ENCODE measurements at regions not wholly inside any gene's neighbourhood (a gene's known extent, or its start where the extent isn't known, plus 50 kb on each side); places are given as distances from the start of the nearest gene placed in this dataset.
A peak's percentile ranks its signal among the peaks of the same experiment; 100 is the strongest.
"Not testable (repeated sequence)": the region's sequence is repeated elsewhere in the genome, so short reads cannot be mapped to it uniquely, and the experiment has no call there.

DNA sequence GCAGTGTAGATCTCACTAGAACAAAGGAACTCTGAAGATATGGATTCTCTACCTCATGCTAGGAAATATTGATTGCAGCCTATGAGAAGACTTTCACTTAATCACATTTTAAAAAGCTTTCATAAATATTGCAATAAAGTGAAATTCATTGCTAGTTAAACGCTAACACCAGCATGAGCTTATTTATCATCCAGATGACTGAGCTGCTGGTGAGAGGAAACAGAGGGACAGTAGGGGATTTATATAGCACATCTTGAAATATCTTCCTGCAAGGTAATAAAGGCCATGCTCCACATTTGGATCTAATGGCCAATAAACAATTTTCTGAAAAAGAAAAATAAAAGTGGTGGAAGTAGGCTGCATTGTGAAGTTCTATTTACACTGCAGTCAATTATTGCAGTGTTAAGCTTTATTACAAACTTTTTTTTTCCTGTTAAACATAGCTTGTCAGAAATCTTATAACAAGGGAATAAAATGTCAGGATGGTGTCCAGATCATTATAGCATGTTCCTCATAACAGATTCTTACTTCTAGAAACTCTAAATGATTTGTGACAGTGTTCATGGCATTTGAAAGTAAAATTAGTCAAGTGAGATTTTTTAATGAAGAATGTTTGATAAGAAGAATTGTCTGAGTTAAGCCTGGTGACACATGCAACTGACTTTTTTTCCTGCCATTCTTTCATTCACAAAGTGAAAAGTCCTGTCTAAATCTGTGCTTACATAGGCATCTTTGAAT is 342.6 kb downstream of the DMAC1 start:
- no peak for DNase-seq

DNA sequence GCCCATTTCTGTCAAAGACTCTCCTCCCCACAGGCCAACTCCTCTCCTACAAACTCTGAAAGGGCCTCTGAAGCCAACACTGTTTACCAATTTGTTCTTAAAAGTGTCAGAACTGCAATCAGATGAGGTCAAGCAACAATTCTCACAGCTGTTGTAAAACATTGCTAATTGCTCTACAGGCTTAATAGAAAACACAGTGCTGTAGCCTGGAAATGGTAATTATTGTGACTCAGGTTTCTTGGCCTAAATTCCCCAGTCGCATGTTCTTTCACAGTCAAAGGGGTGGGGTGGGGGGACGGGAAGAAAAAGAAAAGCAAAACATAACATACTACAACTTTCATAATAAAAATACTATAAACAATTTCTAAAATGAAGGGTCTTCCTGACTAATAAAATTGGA is 343.2 kb downstream of the DMAC1 start:
- peak; percentile 44 for DNase-seq

DNA sequence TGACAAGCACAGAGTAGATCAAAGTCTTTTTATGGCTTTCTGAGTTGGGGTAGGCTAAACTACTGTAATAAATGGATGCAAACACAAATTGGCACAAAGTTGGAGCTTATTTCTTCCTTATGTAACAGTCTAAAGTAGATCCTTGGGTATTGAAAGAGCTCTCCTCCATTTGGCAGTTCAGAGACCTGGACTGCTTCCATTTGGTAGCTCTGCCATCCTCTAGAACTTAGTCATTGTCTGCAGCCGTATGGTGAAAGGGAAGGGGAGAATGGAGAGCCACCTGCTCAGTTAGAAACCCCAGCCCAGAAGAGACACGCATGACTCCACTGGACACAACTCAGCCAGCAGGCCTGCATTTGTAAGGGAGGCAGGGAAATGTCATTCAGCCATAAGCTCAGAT is 345.0 kb downstream of the DMAC1 start:
- DNase-seq: peak; percentile 98

DNA sequence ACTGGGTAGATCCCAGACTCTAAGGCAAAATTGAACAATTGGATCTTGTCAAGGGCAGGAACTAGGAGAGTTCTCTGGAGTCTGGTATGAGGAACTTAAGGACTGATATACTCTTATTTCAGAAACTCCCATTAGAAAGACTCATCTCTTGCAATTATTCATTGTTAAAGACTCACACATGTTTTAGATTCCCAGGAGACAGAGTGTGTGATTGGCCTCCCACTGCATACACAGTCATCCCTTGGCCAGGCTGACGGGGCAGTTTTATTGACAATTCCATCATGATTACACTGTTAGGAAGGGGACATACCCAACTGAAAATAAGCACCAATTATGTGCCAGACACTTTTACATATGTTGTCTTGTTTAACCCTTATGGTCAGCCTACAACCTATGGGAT is 347.2 kb downstream of the DMAC1 start:
- DNase-seq: no peak

DNA sequence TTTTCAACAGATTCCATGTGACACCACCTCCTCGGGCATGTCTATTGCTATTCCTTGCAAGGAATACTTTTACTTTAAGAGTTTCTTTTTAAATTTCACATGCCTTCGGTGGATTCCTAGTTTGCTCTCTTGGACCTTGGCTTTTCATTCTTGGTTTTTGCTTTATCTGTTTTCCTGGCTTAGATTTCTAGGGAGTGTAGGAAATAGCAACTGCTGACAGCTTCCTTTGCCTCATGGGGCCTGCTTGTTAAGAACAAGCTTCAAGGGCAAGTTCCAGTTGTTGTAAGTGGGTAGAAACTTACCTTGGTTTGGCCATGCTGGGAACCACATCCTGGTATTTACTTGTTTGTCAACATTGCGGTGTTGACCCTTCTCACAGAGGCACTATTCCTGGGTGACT is 348.5 kb downstream of the DMAC1 start:
- no peak for DNase-seq

DNA sequence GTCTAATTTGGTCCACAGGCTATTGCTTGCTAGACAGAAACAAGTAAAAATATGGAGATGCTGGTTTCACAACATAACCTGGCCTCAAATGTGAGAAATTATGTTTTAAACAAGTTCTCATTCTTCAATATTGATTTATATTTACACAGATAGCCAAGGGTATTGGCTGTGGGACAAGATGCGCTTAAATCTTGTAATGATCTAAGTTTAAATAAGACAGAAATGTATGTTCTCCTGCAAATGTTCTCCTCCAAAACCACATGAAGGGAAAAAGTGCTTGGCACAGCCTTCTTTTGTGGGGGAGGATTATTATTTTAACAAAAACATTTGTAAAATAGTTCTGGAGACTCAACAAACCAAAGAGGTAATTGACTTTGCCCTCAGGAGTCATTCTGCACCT is 356.0 kb downstream of the DMAC1 start:
- no peak for DNase-seq

DNA sequence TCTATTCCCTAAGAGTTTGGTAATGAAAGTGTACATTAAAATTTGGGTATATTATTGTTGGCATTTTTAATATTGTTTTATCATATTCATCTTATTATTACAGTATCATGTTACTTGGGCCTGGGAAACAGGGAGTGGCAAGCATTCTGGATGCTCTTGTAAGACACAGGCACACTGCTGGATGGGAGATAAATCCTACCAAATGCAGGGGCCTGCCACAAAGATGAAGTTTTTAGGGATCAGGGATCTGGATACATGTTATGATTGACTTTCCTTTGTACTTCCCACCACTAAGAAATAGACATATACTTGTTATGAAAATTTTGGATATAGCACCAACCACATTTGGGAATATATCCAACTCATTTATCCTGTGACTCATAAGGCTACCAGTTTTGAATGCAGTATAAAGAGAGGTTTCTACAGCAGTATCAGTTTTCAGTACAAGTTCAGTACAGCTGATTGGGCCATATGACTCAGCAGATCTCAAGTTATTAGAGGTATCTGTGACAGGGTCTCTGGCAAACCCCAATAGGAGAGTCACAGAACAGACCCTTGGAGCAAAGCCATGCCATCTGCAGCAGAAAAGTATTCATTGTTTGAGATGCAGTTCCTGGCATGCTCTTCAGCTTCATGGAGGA is 360.1 kb downstream of the DMAC1 start:
- peak; percentile 91 for DNase-seq

DNA sequence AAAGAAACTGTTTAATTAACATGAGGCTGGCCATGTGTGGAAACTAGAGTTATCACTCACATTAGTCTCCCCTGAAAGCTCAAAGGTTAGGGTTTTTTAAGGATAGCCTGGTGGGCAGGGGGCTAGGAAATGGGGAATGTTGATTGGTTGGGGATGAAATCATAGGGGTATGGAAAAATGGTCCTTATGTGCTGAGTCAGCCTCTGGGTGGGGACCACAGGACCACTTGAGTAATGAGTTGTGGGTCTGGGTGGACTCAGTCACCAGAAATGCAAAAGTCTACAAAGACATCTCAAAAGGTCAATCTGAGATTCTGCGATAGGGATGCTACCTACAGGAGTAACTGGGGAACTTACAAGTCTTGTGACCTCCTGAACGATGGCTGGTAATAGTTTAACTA is 362.8 kb downstream of the DMAC1 start:
- DNase-seq: no peak

DNA sequence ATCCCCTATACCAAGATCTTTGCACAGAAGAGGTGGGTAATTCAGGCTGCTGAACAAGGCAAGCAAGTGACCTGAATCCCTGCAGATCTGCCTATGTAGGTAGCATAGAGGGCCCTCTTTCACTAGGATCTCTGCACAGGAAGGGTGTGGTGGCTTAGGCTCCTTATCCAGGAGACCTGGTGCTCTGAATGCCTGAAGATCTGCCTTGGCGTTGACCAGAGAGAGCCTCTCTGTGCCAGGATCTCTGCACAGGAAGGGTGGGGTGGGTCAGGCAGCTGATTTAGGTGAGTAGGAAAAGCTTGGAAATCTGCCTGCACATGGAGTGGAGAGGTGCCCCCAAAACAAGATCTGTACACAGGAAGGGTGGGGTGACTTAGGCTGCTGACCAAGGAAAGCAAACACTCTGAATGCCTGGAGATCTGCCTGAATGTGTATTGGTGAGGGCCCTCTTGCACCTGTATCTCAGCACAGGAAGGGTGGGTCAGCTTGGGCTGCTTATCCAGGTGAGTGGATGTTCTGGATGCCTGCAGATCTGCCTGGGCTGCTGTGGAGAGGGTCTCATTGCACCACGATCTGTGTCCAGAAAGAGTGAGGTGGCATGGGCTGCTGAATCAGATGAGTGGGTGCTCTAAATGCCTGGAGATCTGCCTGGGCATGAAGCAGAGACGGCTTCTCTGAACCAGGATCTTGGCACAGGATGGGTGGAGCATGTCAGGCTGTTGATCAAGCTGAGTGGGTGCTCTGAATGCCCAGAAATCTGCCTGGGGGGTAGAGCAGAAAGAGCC is 365.9 kb downstream of the DMAC1 start:
- no peak for DNase-seq

DNA sequence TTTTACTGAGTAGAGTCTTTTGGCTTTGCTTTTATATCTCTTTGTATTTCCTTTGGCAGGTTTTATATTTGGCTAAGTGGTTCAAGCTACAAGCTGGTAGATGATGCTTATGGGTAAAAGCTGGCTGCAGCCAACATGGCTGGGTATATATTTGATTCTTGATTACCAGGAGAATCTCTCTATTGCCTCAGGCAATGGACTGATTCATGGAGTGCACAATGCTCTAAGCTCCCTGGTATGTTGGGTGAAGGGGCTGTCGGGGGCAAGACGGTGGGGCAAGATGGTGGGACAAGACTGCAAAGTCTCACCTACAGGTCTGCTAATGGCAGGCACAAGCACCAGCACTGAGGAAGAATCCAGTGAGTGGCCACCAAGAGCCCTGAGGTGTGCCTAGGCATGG is 366.6 kb downstream of the DMAC1 start:
- DNase-seq: no peak

DNA sequence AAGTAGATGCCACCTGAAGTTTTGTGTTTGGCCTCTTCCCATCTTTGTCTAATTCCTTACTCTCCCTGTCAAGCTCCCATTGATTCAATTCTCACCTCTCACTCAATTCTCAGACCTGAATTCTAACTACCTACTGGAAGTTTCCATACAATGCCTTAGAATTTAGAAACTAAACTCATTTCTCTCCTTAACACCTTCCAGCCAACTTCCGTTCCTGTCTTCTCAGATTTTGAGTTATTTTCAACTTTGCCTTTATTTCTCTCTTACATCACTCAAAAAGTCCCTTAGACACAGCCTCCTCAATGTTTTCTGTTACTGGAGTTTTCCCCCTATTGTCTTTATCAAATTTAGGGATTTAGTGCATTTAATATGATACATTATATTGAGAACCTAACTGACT is 382.2 kb downstream of the DMAC1 start:
- DNase-seq: not testable (repeated sequence)

DNA sequence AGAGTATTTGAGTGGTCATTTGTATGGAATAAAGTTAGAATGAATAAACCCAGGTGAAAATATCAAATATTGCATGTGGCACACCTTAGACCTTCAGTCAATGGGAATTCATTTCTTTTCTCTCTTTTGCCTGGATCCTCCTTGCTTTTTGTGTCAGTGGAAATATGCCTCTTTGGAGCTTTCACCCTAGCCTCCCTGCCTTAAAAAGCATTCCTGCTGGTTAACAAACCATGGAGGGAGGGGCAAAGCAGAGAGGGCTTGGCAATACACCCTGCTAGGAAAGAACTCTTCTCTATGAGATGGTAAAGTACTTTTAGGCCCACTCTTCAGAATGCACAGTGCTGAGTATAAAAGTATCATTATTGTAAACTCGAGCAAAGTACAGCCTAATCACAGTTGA is 383.7 kb downstream of the DMAC1 start:
- no peak for DNase-seq

DNA sequence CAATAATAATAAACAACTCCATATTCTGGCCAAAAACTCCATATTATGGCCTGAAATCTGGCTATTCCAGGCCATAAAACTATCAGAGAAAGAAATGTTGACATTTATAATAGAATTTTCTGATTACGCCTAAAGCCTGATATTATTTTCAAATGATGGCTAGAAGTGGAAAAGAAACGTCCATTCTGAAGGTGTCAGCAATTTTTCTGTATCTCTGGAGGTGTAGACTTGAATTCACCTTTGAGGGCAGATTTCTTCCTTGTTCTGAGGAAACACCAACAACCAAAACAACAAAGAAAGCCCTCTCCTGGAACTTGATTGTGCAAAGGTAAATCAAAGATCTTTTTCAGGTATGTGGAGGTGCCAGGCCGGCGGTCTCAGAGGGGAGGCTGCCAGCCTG is 390.7 kb downstream of the DMAC1 start:
- no peak for DNase-seq

DNA sequence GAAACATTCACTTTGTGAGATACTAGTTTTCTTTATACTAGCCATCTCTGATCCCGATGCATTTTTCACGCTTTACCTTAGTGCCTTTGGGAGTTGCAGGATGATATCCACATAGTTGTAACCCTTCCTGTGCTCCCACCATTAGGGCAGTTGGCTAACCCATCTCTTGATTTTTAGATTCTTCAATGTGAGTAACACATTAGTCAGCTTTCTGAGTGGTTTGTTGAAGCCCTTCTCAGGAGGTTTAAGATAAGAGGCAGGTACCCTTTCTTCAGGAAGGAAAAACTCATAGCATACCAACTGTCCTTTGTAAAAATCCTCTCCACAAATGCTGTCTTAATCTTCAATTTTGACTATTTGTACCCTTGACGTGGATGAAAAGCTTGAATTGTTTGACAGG is 392.3 kb downstream of the DMAC1 start:
- no peak for DNase-seq

DNA sequence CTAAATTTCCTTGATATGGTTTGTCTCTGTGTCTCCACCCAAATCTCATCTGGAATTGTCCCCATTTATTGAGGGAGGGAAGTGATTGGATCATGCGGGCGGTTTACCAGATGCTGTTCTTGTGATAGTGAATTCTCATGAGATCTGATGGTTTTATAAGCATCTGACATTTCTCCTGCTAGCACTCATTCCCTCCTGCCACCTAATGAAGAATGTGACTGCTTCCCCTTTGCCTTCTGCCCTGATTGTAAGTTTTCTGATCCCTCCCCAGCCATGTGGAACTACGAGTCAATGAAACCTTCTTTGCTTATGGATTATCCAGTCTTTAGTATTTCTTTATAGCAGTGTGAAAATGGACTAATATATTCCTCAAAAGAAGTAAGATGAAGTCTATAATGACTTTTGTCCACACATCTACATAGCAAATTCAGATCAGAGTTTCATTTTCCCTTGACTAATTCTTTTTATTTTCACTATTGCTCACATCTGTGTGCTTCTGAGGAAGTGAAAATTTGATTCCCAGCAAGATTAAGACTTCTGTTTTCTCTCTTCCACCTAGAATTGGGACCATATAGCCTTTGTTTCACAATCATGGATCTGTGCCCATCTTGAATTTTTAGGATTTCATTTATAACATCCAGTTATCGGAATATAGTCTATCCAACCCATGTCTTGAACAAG is 393.5 kb downstream of the DMAC1 start:
- DNase-seq: no peak

DNA sequence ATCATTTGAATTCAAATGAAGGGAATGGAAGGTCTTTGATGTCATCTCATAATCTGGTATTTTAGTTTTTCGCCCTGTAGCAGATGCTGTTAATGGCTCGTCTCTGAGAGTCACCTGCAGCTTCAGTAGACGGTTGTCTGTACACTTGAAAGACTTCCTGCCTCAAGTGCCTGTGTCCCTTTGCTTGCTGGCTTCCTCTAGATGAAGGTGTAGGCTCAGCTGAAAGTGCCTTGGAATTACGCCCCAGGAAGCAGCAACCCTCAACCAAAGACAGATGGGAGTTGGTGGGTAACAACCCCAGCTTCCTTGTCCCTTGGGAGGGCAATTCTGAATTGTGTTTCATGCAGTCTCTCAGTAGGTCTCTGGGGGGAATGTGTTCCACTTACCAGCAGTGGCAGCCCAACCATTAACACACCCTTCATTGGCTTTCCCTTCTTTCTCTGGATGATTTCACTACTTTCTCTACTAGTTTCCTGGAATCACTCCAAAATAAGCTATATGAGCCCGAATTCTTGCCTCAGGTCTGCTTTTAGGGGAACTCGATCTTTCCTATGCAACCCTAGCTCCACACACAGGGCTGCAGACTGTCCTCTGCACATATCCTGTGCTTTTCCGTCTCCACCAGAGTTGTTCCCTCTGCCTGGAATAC is 395.6 kb downstream of the DMAC1 start:
- DNase-seq: no peak

DNA sequence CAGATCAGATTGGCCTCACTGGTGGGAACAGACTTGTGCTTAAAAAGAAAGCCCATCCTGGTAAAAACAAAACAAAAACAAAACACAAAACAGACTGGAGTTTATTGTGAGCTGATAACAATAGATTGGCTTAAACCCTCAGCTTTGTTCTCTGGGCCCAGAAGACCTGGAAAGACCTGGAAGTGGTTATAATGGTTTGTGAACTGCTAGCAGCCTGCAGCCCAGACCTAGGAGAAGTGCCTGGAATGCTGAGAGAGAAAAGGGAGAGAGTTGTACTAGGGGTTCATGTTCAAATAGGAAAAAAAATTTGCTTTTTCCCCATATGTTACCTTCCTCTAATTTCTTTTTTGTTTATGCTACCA is 396.6 kb downstream of the DMAC1 start:
- DNase-seq: no peak

DNA sequence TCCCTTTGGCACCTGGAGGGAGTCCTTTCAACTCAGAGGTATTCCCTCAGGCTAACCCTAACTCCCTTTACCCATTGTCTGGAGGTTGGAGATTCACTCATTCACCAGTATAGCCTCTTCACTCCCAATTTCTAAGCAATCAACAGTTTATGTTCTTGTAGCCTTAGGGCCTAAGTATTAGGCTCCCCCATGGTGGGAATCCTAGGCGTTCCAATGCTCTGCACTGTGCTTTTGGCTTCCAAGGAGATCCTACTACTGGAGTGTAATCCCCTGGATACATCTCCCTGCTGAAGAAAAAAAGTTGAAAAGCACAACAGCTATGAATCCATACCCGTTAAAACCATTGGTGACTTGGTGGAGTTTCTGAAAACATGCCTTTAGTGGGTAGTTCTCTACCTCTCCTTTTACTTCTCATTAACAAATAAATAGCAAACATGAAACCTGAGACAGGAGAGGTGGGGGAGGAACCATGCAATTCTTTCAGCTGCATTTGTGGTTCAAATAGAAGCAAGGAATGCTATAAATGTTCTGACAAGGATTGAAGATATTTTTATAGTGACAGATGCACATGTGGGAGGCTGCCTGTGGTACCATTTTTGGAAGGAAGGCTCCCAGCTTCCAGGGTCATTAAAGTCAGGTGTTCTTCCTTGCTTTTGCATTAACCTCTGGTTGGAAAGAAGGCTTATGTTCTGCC is 397.1 kb downstream of the DMAC1 start:
- DNase-seq: no peak

DNA sequence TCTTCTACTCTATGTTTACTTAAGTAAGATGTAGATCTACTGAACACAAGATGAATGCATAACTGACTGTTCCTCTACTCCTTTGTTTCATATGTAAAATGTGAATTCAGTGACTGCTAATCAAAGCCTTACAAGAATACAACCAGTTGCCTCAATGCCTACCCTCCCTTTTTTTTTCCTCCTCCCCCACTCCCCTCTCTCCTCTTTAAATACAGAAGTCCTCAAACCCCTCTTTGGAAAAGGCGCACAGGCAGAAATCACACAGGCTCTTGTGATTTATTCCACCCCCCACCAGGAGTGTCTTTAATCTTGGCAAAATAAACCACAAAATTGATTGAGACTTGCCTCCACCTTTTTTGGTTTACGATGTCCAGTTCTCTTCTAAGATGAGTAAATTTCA is 398.5 kb downstream of the DMAC1 start:
- no peak for DNase-seq

DNA sequence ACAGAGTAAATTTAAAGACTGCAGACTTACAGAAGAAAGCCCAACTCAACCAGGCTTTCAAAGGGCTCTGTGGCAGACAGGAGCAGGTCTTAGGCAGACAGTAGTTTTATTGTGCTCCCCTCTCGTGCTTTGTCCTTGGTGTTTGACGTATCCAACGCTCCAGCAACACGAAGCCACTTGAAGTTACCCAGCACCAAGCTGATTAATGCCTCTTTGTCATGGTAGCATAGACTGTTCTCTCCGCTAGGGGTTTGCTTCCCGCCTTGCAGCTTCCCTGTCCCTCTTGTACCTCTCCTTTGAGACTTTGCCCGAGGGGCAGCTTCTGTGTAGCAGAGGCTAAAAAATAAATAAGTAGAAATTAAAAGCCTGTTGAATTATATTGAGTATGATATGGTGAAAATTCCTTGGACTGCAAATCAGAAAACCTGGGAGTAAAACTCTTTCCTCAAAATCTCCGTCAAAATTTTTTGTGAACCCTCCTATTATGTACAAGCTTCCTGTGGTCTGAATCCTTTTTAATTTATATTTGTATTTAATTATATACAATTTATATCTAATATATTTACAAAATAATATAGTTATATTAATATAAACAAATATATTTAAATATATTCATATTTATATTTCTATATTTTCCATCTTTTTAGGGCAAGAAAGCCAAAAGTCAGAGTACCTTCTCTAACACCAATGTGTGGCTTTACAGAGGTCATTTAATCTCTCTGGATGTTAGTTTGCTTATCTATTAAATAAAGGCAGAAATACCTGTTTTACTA is 405.4 kb downstream of the DMAC1 start:
- DNase-seq: no peak

DNA sequence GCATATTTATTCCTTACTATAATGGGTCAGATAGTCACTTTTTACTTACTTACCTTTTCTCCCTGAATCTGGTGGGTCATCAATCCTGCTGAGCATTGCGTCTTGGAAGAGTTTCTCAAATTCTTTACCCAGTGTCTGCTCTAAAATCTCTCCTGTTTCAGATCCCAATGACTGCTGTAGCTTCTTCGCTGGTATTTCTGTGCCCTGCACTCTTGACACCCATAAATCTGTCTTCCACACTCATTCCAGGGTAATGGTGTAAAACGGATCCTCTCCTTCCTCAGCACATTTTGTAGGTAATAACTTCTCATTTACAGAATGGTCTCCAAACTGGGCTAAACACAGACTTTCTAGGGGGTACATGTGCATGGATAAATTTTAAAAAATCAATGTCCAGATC is 407.4 kb downstream of the DMAC1 start:
- DNase-seq: no peak

DNA sequence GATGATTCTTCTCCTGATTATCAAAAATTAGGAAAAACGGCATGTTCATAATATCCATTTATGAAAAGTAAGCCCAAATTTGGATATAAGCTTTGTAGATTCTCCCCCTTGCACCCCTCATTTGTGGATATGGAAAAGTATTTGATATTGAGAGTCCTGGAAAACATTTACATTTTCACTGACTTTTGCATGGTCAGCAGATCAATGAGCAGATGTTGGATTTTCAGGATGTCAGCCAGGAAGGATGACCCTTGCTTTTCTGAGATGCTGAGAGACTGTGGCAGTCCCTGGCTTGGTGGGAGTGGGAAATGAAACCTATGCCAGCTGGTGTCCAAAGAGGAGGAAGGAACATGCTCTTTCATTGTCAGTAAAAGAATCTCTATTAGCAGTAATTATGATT is 410.8 kb downstream of the DMAC1 start:
- no peak for DNase-seq
